GM12872 (cell line): ENCODE measurements at regions not wholly inside any gene's neighbourhood (a gene's known extent, or its start where the extent isn't known, plus 50 kb on each side); places are given as distances from the start of the nearest gene placed in this dataset.

Source experiments
- CTCF ChIP-seq: IDR thresholded peaks from 3 replicates; pipeline ENCODE4 v1.5.1; 2011; ENCODE audit warnings: low read depth, mild to moderate bottlenecking, low read length, moderate library complexity; ENCODE audit not compliant: insufficient read depth

- TF ChIP-seq CTCF = no peak
These were observed 143.2 kb upstream of the ASIC2 start for GRCh38 chr17:33436321-33436720.

GRCh38 chr17:33438139-33438538 lies 145.0 kb upstream of the ASIC2 start:
- TF ChIP-seq CTCF = no peak

GRCh38 chr17:33438578-33438977 lies 145.5 kb upstream of the ASIC2 start:
- TF ChIP-seq CTCF = no peak

GRCh38 chr17:33442320-33442719 lies 149.2 kb upstream of the ASIC2 start:
- no peak for TF ChIP-seq CTCF

GRCh38 chr17:33444731-33445130 lies 151.6 kb upstream of the ASIC2 start:
- no peak for TF ChIP-seq CTCF

GRCh38 chr17:33447090-33447489 lies 154.0 kb upstream of the ASIC2 start:
- TF ChIP-seq CTCF = no peak

- no peak for TF ChIP-seq CTCF
These were observed 158.1 kb upstream of the ASIC2 start for GRCh38 chr17:33451221-33451620.

GRCh38 chr17:33457477-33457876 lies 164.4 kb upstream of the ASIC2 start:
- TF ChIP-seq CTCF = no peak
